Hepatocyte (in vitro differentiated cells): ENCODE measurements at regions not wholly inside any gene's neighbourhood (a gene's known extent, or its start where the extent isn't known, plus 50 kb on each side); places are given as distances from the start of the nearest gene placed in this dataset.

ENCODE experiments used
- CTCF ChIP-seq: fragments of 200-600 bp; sonication (generic); IDR thresholded peaks from 2 replicates; pipeline ENCODE4 v1.5.1; 2016; ENCODE audit warnings: antibody characterized with exemption, mild to moderate bottlenecking; ENCODE audit not compliant: poor library complexity
- EZH2 ChIP-seq: fragments of 200-600 bp; sonication (generic); IDR thresholded peaks from 2 replicates; pipeline ENCODE4 v1.6.1; 2016; ENCODE audit warnings: antibody characterized with exemption, mild to moderate bottlenecking, borderline replicate concordance
- EZH2phosphoT487 ChIP-seq: fragments of 200-600 bp; sonication (generic); IDR thresholded peaks from one replicate; pipeline ENCODE4 v1.6.1; 2018; ENCODE audit warnings: antibody characterized with exemption, mild to moderate bottlenecking, low read depth, moderate library complexity; ENCODE audit not compliant: unreplicated experiment, severe bottlenecking

GRCh38 chr5:38752012-38752536 lies 93.7 kb upstream of the OSMR start:
- no peak for TF ChIP-seq CTCF
- no peak for TF ChIP-seq EZH2phosphoT487
- TF ChIP-seq EZH2 = no peak
